K562 (cell line): ENCODE measurements at regions not wholly inside any gene's neighbourhood (a gene's known extent, or its start where the extent isn't known, plus 50 kb on each side); places are given as distances from the start of the nearest gene placed in this dataset.

Source experiments
- ATAC-seq: fragments of 200-7000 bp; cut with Tn5 transposase; 3 replicates; pipeline ENCODE4 v1.9.1; 2020; ENCODE audit warnings: moderate library complexity
- BruUV-seq: library from RNA; stranded (reverse); fragments of 400-500 nt; replicated peaks from 2 replicates; lab custom pipeline; 2021; lab: Mats Ljungman, UMichigan
- CTCF ChIA-PET: fragments of 300-600 bp; formaldehyde crosslinking; extraction: SDS; loops from one replicate; lab custom pipeline; 2021; ENCODE audit warnings: low intra/inter-chr PET ratio; lab: Yijun Ruan, JAX
- POLR2A ChIA-PET: fragments of 300-600, 350-650 bp; sonication (Branson Sonifier 250); formaldehyde crosslinking; extraction: SDS; loops from one replicate; lab custom pipeline; 2021; ENCODE audit warnings: antibody characterized with exemption, inconsistent platforms; lab: Yijun Ruan, JAX
- DNase-seq, 4 experiments: peaks; one replicate each; pipeline versions ENCODE4 v3.0.0 to v3.0.0-alpha.2; 2011 to 2018; ENCODE audit warnings: low spot score in 3 of 4, mixed read lengths in 3 of 4; ENCODE audit errors: extremely low read depth in 1 of 4
- FAIRE-seq: peaks from 2 replicates; lab custom pipeline; 2011; peaks lifted over from hg19 to GRCh38; lab: Jason Lieb, UNC
- H2AFZ ChIP-seq: 2 replicates; pipeline ENCODE4 v1.6.0; 2011; ENCODE audit warnings: low read depth, low read length, control low read depth, inconsistent platforms
- H3K27ac ChIP-seq: fragments of 200-600 bp; 3 replicates; pipeline ENCODE4 v1.8.0; 2011; ENCODE audit warnings: low read depth, mild to moderate bottlenecking, control low read depth, inconsistent platforms, low read length, moderate library complexity, mixed read lengths; ENCODE audit errors: extremely low read depth
- H3K27me3 ChIP-seq, 2 experiments: fragments of 300-600 bp in 1 of 2; 2 replicates in 1 of 2; 3 replicates in 1 of 2; pipeline versions ENCODE4 v1.6.0 to v1.8.0; 2011; ENCODE audit warnings: inconsistent platforms in 2 of 2, low read length in 2 of 2, mild to moderate bottlenecking in 1 of 2, mixed read lengths in 1 of 2, moderate library complexity in 1 of 2; ENCODE audit not compliant: control insufficient read depth in 2 of 2, insufficient read depth in 2 of 2
- H3K36me3 ChIP-seq: fragments of 300-600 bp; 3 replicates; pipeline ENCODE4 v1.8.0; 2011; ENCODE audit warnings: mild to moderate bottlenecking, low read length, inconsistent platforms; ENCODE audit not compliant: control insufficient read depth, insufficient read depth
- H3K4me1 ChIP-seq, 2 experiments: fragments of 200-600 bp in 1 of 2; replicated peaks in 1 of 2; 2 replicates in 1 of 2; 3 replicates in 1 of 2; pipeline versions ENCODE4 v1.5.1 to v1.8.0; 2011; ENCODE audit warnings: inconsistent platforms in 2 of 2, low read length in 2 of 2, mild to moderate bottlenecking in 1 of 2, mixed read lengths in 1 of 2, moderate library complexity in 1 of 2; ENCODE audit not compliant: control insufficient read depth in 2 of 2, insufficient read depth in 2 of 2
- H3K4me2 ChIP-seq: 2 replicates; pipeline ENCODE4 v1.6.1; 2011; ENCODE audit warnings: low read length, control low read depth, inconsistent platforms, mixed read lengths; ENCODE audit not compliant: insufficient read depth
- H3K4me3 ChIP-seq: fragments of 200-600 bp; sonication (generic), shearing (Covaris generic); 2 replicates; pipeline ENCODE4 v1.5.1; 2016; ENCODE audit warnings: control low read depth, inconsistent platforms
- H3K79me2 ChIP-seq: fragments of 200-600 bp; 3 replicates; pipeline ENCODE4 v1.8.0; 2011; ENCODE audit warnings: low read length, inconsistent platforms; ENCODE audit not compliant: control insufficient read depth, insufficient read depth
- H3K9ac ChIP-seq, 2 experiments: 2 replicates each; pipeline versions ENCODE4 v1.6.0 to v1.6.1; 2011; ENCODE audit warnings: low read depth in 2 of 2, low read length in 2 of 2, control low read depth in 1 of 2, inconsistent platforms in 1 of 2, mild to moderate bottlenecking in 1 of 2, mixed read lengths in 1 of 2; ENCODE audit not compliant: insufficient read depth in 1 of 2
- H3K9me1 ChIP-seq: one replicate; pipeline ENCODE4 v1.6.0; 2011; ENCODE audit warnings: inconsistent platforms, mild to moderate bottlenecking, low read length, moderate library complexity; ENCODE audit not compliant: control insufficient read depth, insufficient read depth
- H3K9me3 ChIP-seq: replicated peaks from 2 replicates; pipeline ENCODE4 v1.5.1; 2011; ENCODE audit warnings: low read depth, low read length, inconsistent platforms; ENCODE audit not compliant: control insufficient read depth, insufficient read depth
- H4K20me1 ChIP-seq: replicated peaks from 2 replicates; pipeline ENCODE4 v1.6.1; 2011; ENCODE audit warnings: low read length, inconsistent platforms, mixed read lengths; ENCODE audit not compliant: control insufficient read depth, insufficient read depth
- HNRNPL ChIP-seq: fragments of 200-400 bp; formaldehyde crosslinking; IDR thresholded peaks from 2 replicates; pipeline ENCODE4 v1.6.1; 2017; ENCODE audit warnings: low read depth, mild to moderate bottlenecking, low read length
- MAFF ChIP-seq: IDR thresholded peaks from 2 replicates; pipeline ENCODE4 v1.6.1; 2012; ENCODE audit warnings: low read length, improper control_type of control experiment
- NBN ChIP-seq: fragments of 450-650 bp; IDR thresholded peaks from 2 replicates; pipeline ENCODE4 v1.6.1; 2016; ENCODE audit warnings: low read depth, mild to moderate bottlenecking
- NFRKB ChIP-seq: fragments of 450-650 bp; IDR thresholded peaks from 2 replicates; pipeline ENCODE4 v1.6.1; 2016; ENCODE audit warnings: low read depth
- NR2C1 ChIP-seq, 2 experiments: fragments of 450-650 bp; IDR thresholded peaks; 2 replicates each; pipeline ENCODE4 v1.6.1; 2017; ENCODE audit warnings: mild to moderate bottlenecking in 2 of 2, antibody characterized with exemption in 1 of 2, inconsistent platforms in 1 of 2, missing compliant biosample characterization in 1 of 2, missing genetic modification characterization in 1 of 2
- SMAD1 ChIP-seq: fragments of 150-350 bp; IDR thresholded peaks from 2 replicates; pipeline ENCODE4 v1.6.1; 2014; ENCODE audit warnings: low read length, low read depth; ENCODE audit not compliant: partially characterized antibody
- SMAD3 ChIP-seq: fragments of 450-650 bp; formaldehyde crosslinking; conservative IDR thresholded peaks from 2 replicates; pipeline ENCODE4 v1.4.0; 2020; ENCODE audit warnings: mild to moderate bottlenecking
- TAF1 ChIP-seq: IDR thresholded peaks from 2 replicates; pipeline ENCODE4 v1.6.1; 2011; ENCODE audit warnings: mild to moderate bottlenecking, low read length, moderate library complexity; ENCODE audit not compliant: insufficient read depth, control insufficient read depth, severe bottlenecking; ENCODE audit errors: extremely low read depth
- USF2 ChIP-seq: sonication (generic); formaldehyde crosslinking; IDR thresholded peaks from 2 replicates; pipeline ENCODE4 v1.5.0; 2020; ENCODE audit warnings: missing genetic modification reagents
- ZFPM2 ChIP-seq: fragments of 250-450 bp; sonication (Bioruptor Pico); IDR thresholded peaks from 2 replicates; pipeline ENCODE4 v1.5.1; 2022; ENCODE audit warnings: mild to moderate bottlenecking
- ZNF3 ChIP-seq: fragments of 250-450 bp; sonication (Bioruptor Pico); IDR thresholded peaks from 2 replicates; pipeline ENCODE4 v1.5.0; 2021; ENCODE audit warnings: mild to moderate bottlenecking, moderate library complexity
- WGBS: fragments of 100-300 bp; shearing (Covaris generic); methylation state at CpG from one replicate; pipeline ENCODE4 v1.1.6; 2016; ENCODE audit warnings: low coverage, mixed read lengths; ENCODE audit not compliant: insufficient coverage; ENCODE audit errors: missing lambda C conversion rate; 5-methylcytosine and 5-hydroxymethylcytosine counted together
- in situ Hi-C: fragments of 300-500 bp; cut with MboI; formaldehyde crosslinking; loops from 4 replicates; pipeline ENCODE4 v1.15.0; 2018; ENCODE audit warnings: inconsistent platforms, mixed read lengths
- intact Hi-C: fragments of 100-400 bp; cut with micrococcal nuclease; formaldehyde crosslinking; loops from 2 replicates; pipeline ENCODE4 v1.14.2; 2022
- TF ChIP-seq, protein P1 (sequence below): sonication (generic); formaldehyde crosslinking; IDR thresholded peaks from 2 replicates; pipeline ENCODE4 v1.8.1; 2023; ENCODE audit warnings: mild to moderate bottlenecking, missing genetic modification reagents
- TF ChIP-seq, protein P2 (sequence below): sonication (generic); formaldehyde crosslinking; IDR thresholded peaks from 2 replicates; pipeline ENCODE4 v1.8.0; 2023; ENCODE audit warnings: mild to moderate bottlenecking, missing genetic modification reagents
- TF ChIP-seq, protein P3 (sequence below): fragments of 250-450 bp; sonication (Bioruptor Pico); IDR thresholded peaks from 2 replicates; pipeline ENCODE4 v1.9.0; 2021; ENCODE audit warnings: mild to moderate bottlenecking, inconsistent platforms

DNA sequence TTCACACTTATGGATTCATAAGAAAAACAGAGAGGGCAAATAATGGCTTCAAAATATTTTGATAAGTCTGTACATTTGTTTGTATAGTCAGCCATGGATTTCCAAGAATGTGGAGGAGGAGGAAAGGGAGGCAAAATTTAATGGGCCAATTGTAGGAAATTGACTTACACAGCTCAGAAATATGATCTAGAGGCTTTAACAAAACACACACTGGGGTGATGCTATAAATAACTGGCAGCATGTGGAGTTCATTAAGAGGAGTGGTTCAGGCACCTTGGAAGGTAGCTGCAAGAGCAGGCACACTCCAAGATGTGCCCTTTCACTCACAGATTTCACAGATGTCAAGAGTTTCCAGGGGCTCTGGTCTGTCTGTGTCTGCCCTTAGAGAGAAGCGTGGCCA is 193.4 kb upstream of the RASGRP1 start:
- H3K79me2 ChIP-seq = no peaks in the 10 kb centered on the region
- H3K4me2 ChIP-seq = no peak overlapping the region
- H3K27ac ChIP-seq = no peak overlapping the region
- 0% methylated on average over 1 of the region's 1 CpG for WGBS
- intact Hi-C loops (no loop called here), in situ Hi-C loops (no loop called here)
- no peak for ATAC-seq
- no peaks in the 10 kb centered on the region for H3K9me3 ChIP-seq
- FAIRE-seq = no peak
- no peaks in the 10 kb centered on the region for H3K36me3 ChIP-seq
- ChIA-PET CTCF (no interaction called here), POLR2A (interaction anchor here (0.6 kb wide), 1 partner anchor 19 kb away, joined by 3 read pairs; no protein-coding TSS in a partner anchor)
- H3K27me3 ChIP-seq = peaks cover 0 to 4% of the 10 kb centered on the region in 2 experiments; a peak in 2 of 5 replicates
- DNase-seq = no peak
- no peaks in the 10 kb centered on the region for H3K4me1 ChIP-seq
- H3K4me3 ChIP-seq = no peak overlapping the region
- no peak overlapping the region for H3K9ac ChIP-seq
- H3K9me1 ChIP-seq = no peaks in the 10 kb centered on the region
- no TSS peak for BruUV-seq
- TF ChIP-seq ZNF3 (CRISPR knock-in tag) (no peak), SMAD3 (CRISPR knock-in tag) (no peak), TAF1 (no peak), NBN (no peak), HNRNPL (no peak), USF2 (CRISPR knock-in tag) (no peak), SMAD1 (no peak), NR2C1 (IDR thresholded peaks at IDR 0.05) (no peak), NR2C1 (tag; IDR thresholded peaks at IDR 0.05) (no peak), MAFF (no peak), NFRKB (no peak), ZFPM2 (CRISPR knock-in tag) (no peak)
- TF ChIP-seq, protein P1, sequence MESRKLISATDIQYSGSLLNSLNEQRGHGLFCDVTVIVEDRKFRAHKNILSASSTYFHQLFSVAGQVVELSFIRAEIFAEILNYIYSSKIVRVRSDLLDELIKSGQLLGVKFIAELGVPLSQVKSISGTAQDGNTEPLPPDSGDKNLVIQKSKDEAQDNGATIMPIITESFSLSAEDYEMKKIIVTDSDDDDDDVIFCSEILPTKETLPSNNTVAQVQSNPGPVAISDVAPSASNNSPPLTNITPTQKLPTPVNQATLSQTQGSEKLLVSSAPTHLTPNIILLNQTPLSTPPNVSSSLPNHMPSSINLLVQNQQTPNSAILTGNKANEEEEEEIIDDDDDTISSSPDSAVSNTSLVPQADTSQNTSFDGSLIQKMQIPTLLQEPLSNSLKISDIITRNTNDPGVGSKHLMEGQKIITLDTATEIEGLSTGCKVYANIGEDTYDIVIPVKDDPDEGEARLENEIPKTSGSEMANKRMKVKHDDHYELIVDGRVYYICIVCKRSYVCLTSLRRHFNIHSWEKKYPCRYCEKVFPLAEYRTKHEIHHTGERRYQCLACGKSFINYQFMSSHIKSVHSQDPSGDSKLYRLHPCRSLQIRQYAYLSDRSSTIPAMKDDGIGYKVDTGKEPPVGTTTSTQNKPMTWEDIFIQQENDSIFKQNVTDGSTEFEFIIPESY (CRISPR knock-in tag) = no peak
- TF ChIP-seq, protein P2, sequence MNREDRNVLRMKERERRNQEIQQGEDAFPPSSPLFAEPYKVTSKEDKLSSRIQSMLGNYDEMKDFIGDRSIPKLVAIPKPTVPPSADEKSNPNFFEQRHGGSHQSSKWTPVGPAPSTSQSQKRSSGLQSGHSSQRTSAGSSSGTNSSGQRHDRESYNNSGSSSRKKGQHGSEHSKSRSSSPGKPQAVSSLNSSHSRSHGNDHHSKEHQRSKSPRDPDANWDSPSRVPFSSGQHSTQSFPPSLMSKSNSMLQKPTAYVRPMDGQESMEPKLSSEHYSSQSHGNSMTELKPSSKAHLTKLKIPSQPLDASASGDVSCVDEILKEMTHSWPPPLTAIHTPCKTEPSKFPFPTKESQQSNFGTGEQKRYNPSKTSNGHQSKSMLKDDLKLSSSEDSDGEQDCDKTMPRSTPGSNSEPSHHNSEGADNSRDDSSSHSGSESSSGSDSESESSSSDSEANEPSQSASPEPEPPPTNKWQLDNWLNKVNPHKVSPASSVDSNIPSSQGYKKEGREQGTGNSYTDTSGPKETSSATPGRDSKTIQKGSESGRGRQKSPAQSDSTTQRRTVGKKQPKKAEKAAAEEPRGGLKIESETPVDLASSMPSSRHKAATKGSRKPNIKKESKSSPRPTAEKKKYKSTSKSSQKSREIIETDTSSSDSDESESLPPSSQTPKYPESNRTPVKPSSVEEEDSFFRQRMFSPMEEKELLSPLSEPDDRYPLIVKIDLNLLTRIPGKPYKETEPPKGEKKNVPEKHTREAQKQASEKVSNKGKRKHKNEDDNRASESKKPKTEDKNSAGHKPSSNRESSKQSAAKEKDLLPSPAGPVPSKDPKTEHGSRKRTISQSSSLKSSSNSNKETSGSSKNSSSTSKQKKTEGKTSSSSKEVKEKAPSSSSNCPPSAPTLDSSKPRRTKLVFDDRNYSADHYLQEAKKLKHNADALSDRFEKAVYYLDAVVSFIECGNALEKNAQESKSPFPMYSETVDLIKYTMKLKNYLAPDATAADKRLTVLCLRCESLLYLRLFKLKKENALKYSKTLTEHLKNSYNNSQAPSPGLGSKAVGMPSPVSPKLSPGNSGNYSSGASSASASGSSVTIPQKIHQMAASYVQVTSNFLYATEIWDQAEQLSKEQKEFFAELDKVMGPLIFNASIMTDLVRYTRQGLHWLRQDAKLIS (CRISPR knock-in tag) = no peak
- TF ChIP-seq, protein P3, sequence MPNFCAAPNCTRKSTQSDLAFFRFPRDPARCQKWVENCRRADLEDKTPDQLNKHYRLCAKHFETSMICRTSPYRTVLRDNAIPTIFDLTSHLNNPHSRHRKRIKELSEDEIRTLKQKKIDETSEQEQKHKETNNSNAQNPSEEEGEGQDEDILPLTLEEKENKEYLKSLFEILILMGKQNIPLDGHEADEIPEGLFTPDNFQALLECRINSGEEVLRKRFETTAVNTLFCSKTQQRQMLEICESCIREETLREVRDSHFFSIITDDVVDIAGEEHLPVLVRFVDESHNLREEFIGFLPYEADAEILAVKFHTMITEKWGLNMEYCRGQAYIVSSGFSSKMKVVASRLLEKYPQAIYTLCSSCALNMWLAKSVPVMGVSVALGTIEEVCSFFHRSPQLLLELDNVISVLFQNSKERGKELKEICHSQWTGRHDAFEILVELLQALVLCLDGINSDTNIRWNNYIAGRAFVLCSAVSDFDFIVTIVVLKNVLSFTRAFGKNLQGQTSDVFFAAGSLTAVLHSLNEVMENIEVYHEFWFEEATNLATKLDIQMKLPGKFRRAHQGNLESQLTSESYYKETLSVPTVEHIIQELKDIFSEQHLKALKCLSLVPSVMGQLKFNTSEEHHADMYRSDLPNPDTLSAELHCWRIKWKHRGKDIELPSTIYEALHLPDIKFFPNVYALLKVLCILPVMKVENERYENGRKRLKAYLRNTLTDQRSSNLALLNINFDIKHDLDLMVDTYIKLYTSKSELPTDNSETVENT = no peak
- H2AFZ ChIP-seq = no peak overlapping the region
- H4K20me1 ChIP-seq = no peaks in the 10 kb centered on the region
